Activated CD8-positive, alpha-beta memory T cell treated with anti-CD3 and anti-CD28 coated beads for 24 hours (primary cell): ENCODE measurements at regions not wholly inside any gene's neighbourhood (a gene's known extent, or its start where the extent isn't known, plus 50 kb on each side); places are given as distances from the start of the nearest gene placed in this dataset.
"Not testable (repeated sequence)": the region's sequence is repeated elsewhere in the genome, so short reads cannot be mapped to it uniquely, and the experiment has no call there.

Source experiments
- DNase-seq: peaks from one replicate; pipeline ENCODE4 v3.0.0-alpha.2; 2020

- DNase-seq, result no peak
These were observed 238.9 kb downstream of the TOX3 start for GRCh38 chr16:52308051-52308450.

- no peak for DNase-seq
These were observed 245.9 kb downstream of the TOX3 start for GRCh38 chr16:52301026-52301425.

GRCh38 chr16:52298769-52299168 is 248.2 kb downstream of the TOX3 start:
- DNase-seq, result no peak

- not testable (repeated sequence) for DNase-seq
These were observed 250.1 kb downstream of the TOX3 start for GRCh38 chr16:52296706-52297315.

- no peak for DNase-seq
These were observed 250.9 kb downstream of the TOX3 start for GRCh38 chr16:52296076-52296475.

- DNase-seq, result no peak
These were observed 252.3 kb downstream of the TOX3 start for GRCh38 chr16:52294660-52295059.

GRCh38 chr16:52293204-52293603 is 253.7 kb downstream of the TOX3 start:
- no peak for DNase-seq

GRCh38 chr16:52283584-52284375 is 263.2 kb downstream of the TOX3 start:
- no peak for DNase-seq

GRCh38 chr16:52283018-52283417 is 263.9 kb downstream of the TOX3 start:
- no peak for DNase-seq

- DNase-seq, result no peak
These were observed 266.9 kb downstream of the TOX3 start for GRCh38 chr16:52280086-52280485.

- no peak for DNase-seq
These were observed 275.7 kb downstream of the TOX3 start for GRCh38 chr16:52271088-52271750.

- no peak for DNase-seq
These were observed 281.5 kb downstream of the TOX3 start for GRCh38 chr16:52265446-52265861.

- no peak for DNase-seq
These were observed 289.4 kb downstream of the TOX3 start for GRCh38 chr16:52257534-52257933.

GRCh38 chr16:52256310-52257078 is 290.4 kb downstream of the TOX3 start:
- DNase-seq, result no peak

GRCh38 chr16:52254746-52255145 is 292.2 kb downstream of the TOX3 start:
- DNase-seq, result no peak

GRCh38 chr16:52252680-52253079 is 294.3 kb downstream of the TOX3 start:
- DNase-seq, result no peak

- no peak for DNase-seq
These were observed 295.4 kb downstream of the TOX3 start for GRCh38 chr16:52251495-52251894.

- DNase-seq, result no peak
These were observed 299.2 kb downstream of the TOX3 start for GRCh38 chr16:52247737-52248136.

- no peak for DNase-seq
These were observed 308.2 kb downstream of the TOX3 start for GRCh38 chr16:52238710-52239109.

- no peak for DNase-seq
These were observed 309.1 kb downstream of the TOX3 start for GRCh38 chr16:52237823-52238222.

GRCh38 chr16:52235186-52235585 is 311.8 kb downstream of the TOX3 start:
- DNase-seq, result no peak

GRCh38 chr16:52234626-52235025 is 312.3 kb downstream of the TOX3 start:
- DNase-seq, result no peak

GRCh38 chr16:52229471-52229870 is 317.5 kb downstream of the TOX3 start:
- no peak for DNase-seq
